ENCODE measurements at regions not wholly inside any gene's neighbourhood (a gene's known extent, or its start where the extent isn't known, plus 50 kb on each side); places are given as distances from the start of the nearest gene placed in this dataset.

GRCh38 chr6:40916845-40917244 lies 122.2 kb downstream of the UNC5CL start:
- Histone ChIP-seq H3K27me3 (replicated peaks; ENCODE audit: control insufficient read depth, insufficient read depth, low read length, poor library complexity, severe bottlenecking) (no peaks in the 10 kb centered on the region), H3K36me3 (ENCODE audit: control insufficient read depth, insufficient read depth, low read length) (no peaks in the 10 kb centered on the region), H3K27ac (ENCODE audit: insufficient read depth, low read length, poor library complexity, severe bottlenecking) (no peak overlapping the region), H3K9me3 (ENCODE audit: control insufficient read depth, low read length) (no peaks in the 10 kb centered on the region), H3K4me3 (ENCODE audit: insufficient read depth, low read depth, low read length, poor library complexity, severe bottlenecking) (no peak overlapping the region), H3K4me1 (ENCODE audit: control insufficient read depth, insufficient read depth, low read length, poor library complexity, severe bottlenecking) (no peaks in the 10 kb centered on the region)
- no peak for DNase-seq

- no peaks in the 10 kb centered on the region for H3K9me3 ChIP-seq (ENCODE audit: control insufficient read depth, low read length)
- H3K27me3 ChIP-seq (replicated peaks; ENCODE audit: control insufficient read depth, insufficient read depth, low read length, poor library complexity, severe bottlenecking) = no peaks in the 10 kb centered on the region
- H3K4me1 ChIP-seq (ENCODE audit: control insufficient read depth, insufficient read depth, low read length, poor library complexity, severe bottlenecking) = no peaks in the 10 kb centered on the region
- H3K4me3 ChIP-seq (ENCODE audit: insufficient read depth, low read depth, low read length, poor library complexity, severe bottlenecking) = no peak overlapping the region
- no peak for DNase-seq
- no peaks in the 10 kb centered on the region for H3K36me3 ChIP-seq (ENCODE audit: control insufficient read depth, insufficient read depth, low read length)
- no peak overlapping the region for H3K27ac ChIP-seq (ENCODE audit: insufficient read depth, low read length, poor library complexity, severe bottlenecking)
Observed at GRCh38 chr6:40915165-40915564, 123.9 kb downstream of the UNC5CL start.

- H3K4me1 ChIP-seq (ENCODE audit: control insufficient read depth, insufficient read depth, low read length, poor library complexity, severe bottlenecking) = no peaks in the 10 kb centered on the region
- DNase-seq = no peak
- H3K9me3 ChIP-seq (ENCODE audit: control insufficient read depth, low read length) = no peaks in the 10 kb centered on the region
- H3K27me3 ChIP-seq (replicated peaks; ENCODE audit: control insufficient read depth, insufficient read depth, low read length, poor library complexity, severe bottlenecking) = no peaks in the 10 kb centered on the region
- no peak overlapping the region for H3K4me3 ChIP-seq (ENCODE audit: insufficient read depth, low read depth, low read length, poor library complexity, severe bottlenecking)
- no peaks in the 10 kb centered on the region for H3K36me3 ChIP-seq (ENCODE audit: control insufficient read depth, insufficient read depth, low read length)
- H3K27ac ChIP-seq (ENCODE audit: insufficient read depth, low read length, poor library complexity, severe bottlenecking) = no peak overlapping the region
Observed at GRCh38 chr6:40914005-40914404, 125.0 kb downstream of the UNC5CL start.

- no peak overlapping the region for H3K4me3 ChIP-seq (ENCODE audit: insufficient read depth, low read depth, low read length, poor library complexity, severe bottlenecking)
Observed at GRCh38 chr6:40912158-40912946, 126.7 kb downstream of the UNC5CL start.

GRCh38 chr6:40910260-40910893 lies 128.6 kb downstream of the UNC5CL start:
- no peaks in the 10 kb centered on the region for H3K27me3 ChIP-seq (replicated peaks; ENCODE audit: control insufficient read depth, insufficient read depth, low read length, poor library complexity, severe bottlenecking)
- no peak for DNase-seq
- H3K4me3 ChIP-seq (ENCODE audit: insufficient read depth, low read depth, low read length, poor library complexity, severe bottlenecking) = no peak overlapping the region
- no peak overlapping the region for H3K27ac ChIP-seq (ENCODE audit: insufficient read depth, low read length, poor library complexity, severe bottlenecking)
- H3K9me3 ChIP-seq (ENCODE audit: control insufficient read depth, low read length) = no peaks in the 10 kb centered on the region
- no peaks in the 10 kb centered on the region for H3K36me3 ChIP-seq (ENCODE audit: control insufficient read depth, insufficient read depth, low read length)
- H3K4me1 ChIP-seq (ENCODE audit: control insufficient read depth, insufficient read depth, low read length, poor library complexity, severe bottlenecking) = no peaks in the 10 kb centered on the region

More at GRCh38 chr6:40912158-40912946, 126.7 kb downstream of the UNC5CL start:
- no peak for DNase-seq
- H3K36me3 ChIP-seq (ENCODE audit: control insufficient read depth, insufficient read depth, low read length) = no peaks in the 10 kb centered on the region
- H3K27ac ChIP-seq (ENCODE audit: insufficient read depth, low read length, poor library complexity, severe bottlenecking) = no peak overlapping the region
- no peaks in the 10 kb centered on the region for H3K9me3 ChIP-seq (ENCODE audit: control insufficient read depth, low read length)
- no peaks in the 10 kb centered on the region for H3K4me1 ChIP-seq (ENCODE audit: control insufficient read depth, insufficient read depth, low read length, poor library complexity, severe bottlenecking)
- no peaks in the 10 kb centered on the region for H3K27me3 ChIP-seq (replicated peaks; ENCODE audit: control insufficient read depth, insufficient read depth, low read length, poor library complexity, severe bottlenecking)

GRCh38 chr6:40909811-40910210 lies 129.2 kb downstream of the UNC5CL start:
- no peaks in the 10 kb centered on the region for H3K36me3 ChIP-seq (ENCODE audit: control insufficient read depth, insufficient read depth, low read length)
- no peaks in the 10 kb centered on the region for H3K9me3 ChIP-seq (ENCODE audit: control insufficient read depth, low read length)
- H3K4me3 ChIP-seq (ENCODE audit: insufficient read depth, low read depth, low read length, poor library complexity, severe bottlenecking) = no peak overlapping the region
- H3K27ac ChIP-seq (ENCODE audit: insufficient read depth, low read length, poor library complexity, severe bottlenecking) = no peak overlapping the region
- no peaks in the 10 kb centered on the region for H3K27me3 ChIP-seq (replicated peaks; ENCODE audit: control insufficient read depth, insufficient read depth, low read length, poor library complexity, severe bottlenecking)
- H3K4me1 ChIP-seq (ENCODE audit: control insufficient read depth, insufficient read depth, low read length, poor library complexity, severe bottlenecking) = no peaks in the 10 kb centered on the region
- no peak for DNase-seq

- no peaks in the 10 kb centered on the region for H3K36me3 ChIP-seq (ENCODE audit: control insufficient read depth, insufficient read depth, low read length)
- H3K27me3 ChIP-seq (replicated peaks; ENCODE audit: control insufficient read depth, insufficient read depth, low read length, poor library complexity, severe bottlenecking) = no peaks in the 10 kb centered on the region
- H3K9me3 ChIP-seq (ENCODE audit: control insufficient read depth, low read length) = no peaks in the 10 kb centered on the region
- no peak overlapping the region for H3K4me3 ChIP-seq (ENCODE audit: insufficient read depth, low read depth, low read length, poor library complexity, severe bottlenecking)
- DNase-seq = no peak
- H3K27ac ChIP-seq (ENCODE audit: insufficient read depth, low read length, poor library complexity, severe bottlenecking) = no peak overlapping the region
- no peaks in the 10 kb centered on the region for H3K4me1 ChIP-seq (ENCODE audit: control insufficient read depth, insufficient read depth, low read length, poor library complexity, severe bottlenecking)
Observed at GRCh38 chr6:40907198-40907701, 131.8 kb downstream of the UNC5CL start.

GRCh38 chr6:40906759-40907158 lies 132.3 kb downstream of the UNC5CL start:
- Histone ChIP-seq H3K36me3 (ENCODE audit: control insufficient read depth, insufficient read depth, low read length) (no peaks in the 10 kb centered on the region), H3K27me3 (replicated peaks; ENCODE audit: control insufficient read depth, insufficient read depth, low read length, poor library complexity, severe bottlenecking) (no peaks in the 10 kb centered on the region), H3K4me3 (ENCODE audit: insufficient read depth, low read depth, low read length, poor library complexity, severe bottlenecking) (no peak overlapping the region), H3K9me3 (ENCODE audit: control insufficient read depth, low read length) (no peaks in the 10 kb centered on the region), H3K4me1 (ENCODE audit: control insufficient read depth, insufficient read depth, low read length, poor library complexity, severe bottlenecking) (no peaks in the 10 kb centered on the region), H3K27ac (ENCODE audit: insufficient read depth, low read length, poor library complexity, severe bottlenecking) (no peak overlapping the region)
- DNase-seq = no peak

GRCh38 chr6:40904583-40905194 lies 134.3 kb downstream of the UNC5CL start:
- Histone ChIP-seq H3K27me3 (replicated peaks; ENCODE audit: control insufficient read depth, insufficient read depth, low read length, poor library complexity, severe bottlenecking) (no peaks in the 10 kb centered on the region), H3K9me3 (ENCODE audit: control insufficient read depth, low read length) (no peaks in the 10 kb centered on the region), H3K36me3 (ENCODE audit: control insufficient read depth, insufficient read depth, low read length) (no peaks in the 10 kb centered on the region), H3K4me3 (ENCODE audit: insufficient read depth, low read depth, low read length, poor library complexity, severe bottlenecking) (no peak overlapping the region), H3K27ac (ENCODE audit: insufficient read depth, low read length, poor library complexity, severe bottlenecking) (no peak overlapping the region), H3K4me1 (ENCODE audit: control insufficient read depth, insufficient read depth, low read length, poor library complexity, severe bottlenecking) (no peaks in the 10 kb centered on the region)
- DNase-seq = no peak

- Histone ChIP-seq H3K9me3 (ENCODE audit: control insufficient read depth, low read length) (no peaks in the 10 kb centered on the region), H3K27me3 (replicated peaks; ENCODE audit: control insufficient read depth, insufficient read depth, low read length, poor library complexity, severe bottlenecking) (no peaks in the 10 kb centered on the region), H3K27ac (ENCODE audit: insufficient read depth, low read length, poor library complexity, severe bottlenecking) (no peak overlapping the region), H3K4me3 (ENCODE audit: insufficient read depth, low read depth, low read length, poor library complexity, severe bottlenecking) (no peak overlapping the region), H3K4me1 (ENCODE audit: control insufficient read depth, insufficient read depth, low read length, poor library complexity, severe bottlenecking) (no peaks in the 10 kb centered on the region), H3K36me3 (ENCODE audit: control insufficient read depth, insufficient read depth, low read length) (no peaks in the 10 kb centered on the region)
- DNase-seq = no peak
Observed at GRCh38 chr6:40903456-40903855, 135.6 kb downstream of the UNC5CL start.
